SK-N-SH (cell line): ENCODE measurements at regions not wholly inside any gene's neighbourhood (a gene's known extent, or its start where the extent isn't known, plus 50 kb on each side); places are given as distances from the start of the nearest gene placed in this dataset.

ENCODE experiments used
- CTCF ChIA-PET: fragments of 300-600, 350-600 bp; formaldehyde crosslinking; extraction: SDS; loops from one replicate; lab custom pipeline; 2021; lab: Yijun Ruan, JAX
- POLR2A ChIA-PET: fragments of 350-600 bp; sonication (Branson Sonifier 250); formaldehyde crosslinking; extraction: SDS; loops from one replicate; lab custom pipeline; 2020; ENCODE audit warnings: antibody characterized with exemption, inconsistent platforms; lab: Yijun Ruan, JAX
- DNase-seq: peaks from one replicate; pipeline ENCODE4 v3.0.0; 2012
- H2AFZ ChIP-seq: fragments of 200-600 bp; sonication (generic); 2 replicates; pipeline ENCODE4 v1.8.1; 2016; ENCODE audit warnings: antibody characterized with exemption, mild to moderate bottlenecking, low read depth
- H3F3A ChIP-seq: fragments of 200-600 bp; sonication (generic); replicated peaks from 2 replicates; pipeline ENCODE3; 2016; ENCODE audit warnings: antibody characterized with exemption, mild to moderate bottlenecking; ENCODE audit not compliant: insufficient read depth
- H3K27ac ChIP-seq, 2 experiments: fragments of 200-500 bp in 1 of 2; fragments of 200-600 bp in 1 of 2; sonication (Bioruptor generic) in 1 of 2; sonication (generic), shearing (Covaris generic) in 1 of 2; 2 replicates each; pipeline versions ENCODE4 v1.5.1 to v1.6.1; 2014 to 2016; ENCODE audit warnings: low read depth in 2 of 2, inconsistent platforms in 1 of 2, low read length in 1 of 2, mild to moderate bottlenecking in 1 of 2, mixed read lengths in 1 of 2
- H3K27me3 ChIP-seq: fragments of 200-600 bp; sonication (generic), shearing (Covaris generic); 2 replicates; pipeline ENCODE4 v1.6.1; 2016; ENCODE audit warnings: mixed run types; ENCODE audit not compliant: insufficient read depth
- H3K36me3 ChIP-seq, 2 experiments: fragments of 200-500 bp in 1 of 2; fragments of 200-600 bp in 1 of 2; sonication (Bioruptor generic) in 1 of 2; sonication (generic) in 1 of 2; replicated peaks in 1 of 2; 2 replicates each; pipeline versions ENCODE3 to v1.5.1; 2014 to 2016; ENCODE audit warnings: low read length in 1 of 2, mild to moderate bottlenecking in 1 of 2; ENCODE audit not compliant: insufficient read depth in 2 of 2, control insufficient read depth in 1 of 2
- H3K4me1 ChIP-seq, 2 experiments: fragments of 200-500 bp in 1 of 2; fragments of 200-600 bp in 1 of 2; sonication (Bioruptor generic) in 1 of 2; sonication (generic), shearing (Covaris generic) in 1 of 2; 2 replicates each; pipeline versions ENCODE4 v1.5.1 to v1.6.1; 2014 to 2016; ENCODE audit warnings: low read depth in 1 of 2, low read length in 1 of 2, mixed run types in 1 of 2; ENCODE audit not compliant: insufficient read depth in 2 of 2, control insufficient read depth in 1 of 2
- H3K4me2 ChIP-seq: fragments of 200-600 bp; sonication (generic), shearing (Covaris generic); 2 replicates; pipeline ENCODE4 v1.6.1; 2017; ENCODE audit warnings: mixed run types
- H3K4me3 ChIP-seq, 2 experiments: fragments of 200-500 bp in 1 of 2; fragments of 200-600 bp in 1 of 2; sonication (Bioruptor generic) in 1 of 2; sonication (generic), shearing (Covaris generic) in 1 of 2; 2 replicates each; pipeline versions ENCODE4 v1.5.1 to v1.8.1; 2014 to 2016; ENCODE audit warnings: low read depth in 2 of 2, inconsistent platforms in 1 of 2, low read length in 1 of 2, mild to moderate bottlenecking in 1 of 2, mixed read lengths in 1 of 2, moderate library complexity in 1 of 2
- H3K79me2 ChIP-seq: fragments of 200-600 bp; sonication (generic); 2 replicates; pipeline ENCODE4 v1.8.1; 2017; ENCODE audit warnings: mild to moderate bottlenecking; ENCODE audit not compliant: insufficient read depth
- H3K9ac ChIP-seq: fragments of 200-600 bp; sonication (generic); 2 replicates; pipeline ENCODE4 v1.6.1; 2017; ENCODE audit warnings: mixed run types
- H3K9me2 ChIP-seq: fragments of 200-600 bp; sonication (generic); 2 replicates; pipeline ENCODE4 v1.6.1; 2017; ENCODE audit warnings: mixed run types
- H3K9me3 ChIP-seq: fragments of 200-600 bp; sonication (generic); 2 replicates; pipeline ENCODE4 v1.6.1; 2017; ENCODE audit warnings: mixed run types, mild to moderate bottlenecking, moderate library complexity
- H4K20me1 ChIP-seq: fragments of 200-600 bp; sonication (generic); 2 replicates; pipeline ENCODE4 v1.6.1; 2017; ENCODE audit warnings: mild to moderate bottlenecking, mixed run types; ENCODE audit not compliant: insufficient read depth
- CHD2 ChIP-seq: fragments of 150-350 bp; IDR thresholded peaks from 2 replicates; pipeline ENCODE4 v1.6.1; 2018; ENCODE audit warnings: low read length; ENCODE audit not compliant: partially characterized antibody
- FOXJ3 ChIP-seq: sonication (generic); formaldehyde crosslinking; IDR thresholded peaks from 2 replicates; pipeline ENCODE4 v1.5.1; 2020; ENCODE audit warnings: mild to moderate bottlenecking, missing genetic modification reagents
- GATA2 ChIP-seq: sonication (generic); formaldehyde crosslinking; IDR thresholded peaks from 2 replicates; pipeline ENCODE4 v1.5.0; 2020; ENCODE audit warnings: mild to moderate bottlenecking, missing genetic modification reagents
- NFIC ChIP-seq: IDR thresholded peaks from 2 replicates; pipeline ENCODE4 v1.4.0; 2012; ENCODE audit warnings: borderline replicate concordance
- POLR2AphosphoS5 ChIP-seq: IDR thresholded peaks from 2 replicates; pipeline ENCODE4 v1.6.1; 2012; ENCODE audit warnings: low read depth, low read length
- RAD21 ChIP-seq: IDR thresholded peaks from 2 replicates; pipeline ENCODE4 v1.6.1; 2012; ENCODE audit warnings: mild to moderate bottlenecking, low read length
- RFX5 ChIP-seq: IDR thresholded peaks from 2 replicates; pipeline ENCODE4 v1.6.1; 2012; ENCODE audit warnings: mild to moderate bottlenecking, improper control_type of control experiment, low read length
- RXRA ChIP-seq: IDR thresholded peaks from 2 replicates; pipeline ENCODE4 v1.4.0; 2012; ENCODE audit warnings: low read depth, mild to moderate bottlenecking, borderline replicate concordance
- TAF1 ChIP-seq: IDR thresholded peaks from 2 replicates; pipeline ENCODE4 v1.6.1; 2012; ENCODE audit warnings: low read depth, mild to moderate bottlenecking, low read length, moderate library complexity, borderline replicate concordance
- YY1 ChIP-seq: IDR thresholded peaks from 2 replicates; pipeline ENCODE4 v1.4.0; 2012; ENCODE audit warnings: low read depth, mild to moderate bottlenecking
- WGBS: methylation state at CpG from one replicate; pipeline ENCODE4 v1.1.6; 2017; ENCODE audit warnings: low lambda C conversion rate; 5-methylcytosine and 5-hydroxymethylcytosine counted together
- TF ChIP-seq, protein P1 (sequence below): IDR thresholded peaks from 2 replicates; pipeline ENCODE4; 2012
- TF ChIP-seq, protein P2 (sequence below): IDR thresholded peaks from 2 replicates; pipeline ENCODE4 v1.4.0; 2012; ENCODE audit warnings: low read depth

DNA sequence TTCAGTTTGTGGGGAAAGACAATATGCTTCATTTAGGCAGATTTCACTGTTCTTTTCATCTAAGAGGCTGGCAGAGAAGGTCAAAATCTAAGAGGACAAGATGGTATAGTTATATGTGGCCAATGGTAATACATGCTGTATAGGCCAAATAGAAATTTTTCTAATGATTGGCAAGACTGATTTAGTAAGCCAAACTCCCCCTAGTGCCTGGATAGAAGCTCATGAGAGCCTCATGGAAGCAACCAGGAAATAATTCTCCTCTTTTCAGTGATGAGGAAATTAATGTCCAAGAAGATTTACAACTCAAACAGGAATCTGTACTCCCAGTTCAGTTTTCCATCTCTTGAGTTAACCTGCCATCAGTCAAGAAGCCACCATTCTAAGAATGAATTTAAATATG lies 253.6 kb upstream of the PHF14 start (continued):
- TF ChIP-seq, protein P1, sequence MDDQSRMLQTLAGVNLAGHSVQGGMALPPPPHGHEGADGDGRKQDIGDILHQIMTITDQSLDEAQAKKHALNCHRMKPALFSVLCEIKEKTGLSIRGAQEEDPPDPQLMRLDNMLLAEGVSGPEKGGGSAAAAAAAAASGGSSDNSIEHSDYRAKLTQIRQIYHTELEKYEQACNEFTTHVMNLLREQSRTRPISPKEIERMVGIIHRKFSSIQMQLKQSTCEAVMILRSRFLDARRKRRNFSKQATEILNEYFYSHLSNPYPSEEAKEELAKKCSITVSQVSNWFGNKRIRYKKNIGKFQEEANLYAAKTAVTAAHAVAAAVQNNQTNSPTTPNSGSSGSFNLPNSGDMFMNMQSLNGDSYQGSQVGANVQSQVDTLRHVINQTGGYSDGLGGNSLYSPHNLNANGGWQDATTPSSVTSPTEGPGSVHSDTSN: no peak
- TF ChIP-seq GATA2 (CRISPR knock-in tag) (no peak), RXRA (no peak)

DNA sequence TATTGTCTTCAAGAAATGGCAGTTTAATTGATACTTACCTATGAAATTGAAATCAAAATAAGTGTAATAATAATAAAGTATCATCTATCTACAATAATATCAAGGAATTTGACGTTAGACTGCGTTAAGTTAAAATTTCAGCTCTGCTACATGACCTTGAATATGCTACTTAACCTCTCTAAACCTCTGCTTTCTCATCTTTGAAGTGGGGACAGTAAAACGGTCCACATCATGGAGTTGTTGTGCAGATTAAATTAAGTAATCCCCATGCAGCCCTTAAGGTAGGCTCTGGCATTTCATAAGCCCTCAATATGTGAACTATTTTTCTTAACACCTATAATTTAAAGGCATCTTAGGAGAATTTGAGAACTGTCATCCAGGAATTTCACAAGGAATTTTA lies 252.4 kb upstream of the PHF14 start:
- Histone ChIP-seq H3K79me2 (no peaks in the 10 kb centered on the region), H3K4me2 (no peak overlapping the region), H3K9ac (no peak overlapping the region), H2AFZ (no peak overlapping the region), H4K20me1 (no peaks in the 10 kb centered on the region), H3K9me2 (no peaks in the 10 kb centered on the region), H3K36me3 (no peaks in the 10 kb centered on the region), H3K27me3 (no peaks in the 10 kb centered on the region), H3K4me1 (no peaks in the 10 kb centered on the region), H3K27ac (no peak overlapping the region), H3F3A (no peaks in the 10 kb centered on the region), H3K9me3 (no peaks in the 10 kb centered on the region), H3K4me3 (no peak overlapping the region)
- CTCF ChIA-PET: interaction anchor here (1.2 to 1.6 kb wide), 2 partner anchors 8 to 491 kb away, joined by 3 read pairs; no protein-coding TSS in a partner anchor
- DNase-seq: no peak
- no peak for TF ChIP-seq YY1
- TF ChIP-seq, protein P2, sequence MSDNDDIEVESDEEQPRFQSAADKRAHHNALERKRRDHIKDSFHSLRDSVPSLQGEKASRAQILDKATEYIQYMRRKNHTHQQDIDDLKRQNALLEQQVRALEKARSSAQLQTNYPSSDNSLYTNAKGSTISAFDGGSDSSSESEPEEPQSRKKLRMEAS: no peak
- POLR2A ChIA-PET: no interaction called here
- 27% methylated on average over 3 of the region's 3 CpGs for WGBS

DNA sequence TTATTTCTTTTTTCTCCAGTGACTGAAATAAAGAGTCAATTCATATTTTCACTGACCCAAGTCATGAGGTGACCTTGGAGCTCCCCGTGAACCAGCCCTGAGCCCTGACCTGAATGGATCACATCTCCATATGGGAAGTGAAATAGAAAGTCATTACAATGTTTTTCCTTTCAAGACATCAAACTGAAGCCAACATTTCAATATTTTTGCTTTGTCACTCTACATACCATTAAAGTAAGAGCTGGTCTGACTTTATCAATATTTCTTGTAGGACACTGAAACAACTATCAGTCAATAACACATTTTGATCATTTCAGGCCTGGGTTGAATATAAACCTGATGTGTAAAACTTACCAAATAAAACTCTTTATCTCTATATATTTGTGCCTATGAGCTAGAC lies 249.8 kb upstream of the PHF14 start:
- Histone ChIP-seq H3K4me3 (no peak overlapping the region), H3K9me3 (no peaks in the 10 kb centered on the region), H3K9ac (no peak overlapping the region), H4K20me1 (no peaks in the 10 kb centered on the region), H2AFZ (no peak overlapping the region)
- TF ChIP-seq RAD21: no peak
- TF ChIP-seq TAF1: no peak
- TF ChIP-seq RFX5: no peak
- TF ChIP-seq RXRA: no peak
- no peak for TF ChIP-seq NFIC
- TF ChIP-seq, all 33 proteins: peak for 0
- WGBS: 26% methylated on average over 1 of the region's 1 CpG
- no peak for DNase-seq
- ChIA-PET POLR2A (no interaction called here), CTCF (interaction anchor here (0.5 kb wide), 1 partner anchor 30 kb away, joined by 3 read pairs; no protein-coding TSS in a partner anchor)
- Histone ChIP-seq H3K9me2 (no peaks in the 10 kb centered on the region), H3K27me3 (no peaks in the 10 kb centered on the region), H3K79me2 (no peaks in the 10 kb centered on the region), H3K4me2 (no peak overlapping the region), H3K4me1 (no peaks in the 10 kb centered on the region), H3K36me3 (no peaks in the 10 kb centered on the region), H3K27ac (no peak overlapping the region), H3F3A (no peaks in the 10 kb centered on the region)

DNA sequence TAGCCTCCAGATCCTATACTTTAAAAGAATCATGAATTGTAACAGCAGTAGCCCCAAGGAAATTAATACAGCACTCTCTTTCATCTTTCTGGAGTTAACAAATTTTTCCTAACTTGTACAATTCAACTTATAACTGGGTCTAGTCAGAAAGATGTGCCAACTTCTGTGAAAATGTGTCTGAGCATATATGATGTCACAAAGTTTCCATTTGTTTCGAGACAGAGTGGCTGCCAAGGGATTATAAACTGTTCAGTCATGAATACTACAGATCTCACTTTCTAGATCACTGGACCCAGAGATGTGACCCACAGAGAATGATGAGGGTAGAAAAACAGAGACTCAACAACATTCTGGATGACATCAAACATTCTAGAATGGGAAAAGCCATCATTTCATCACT lies 249.2 kb upstream of the PHF14 start:
- no peak overlapping the region for H3K4me3 ChIP-seq
- no peak overlapping the region for H3K4me2 ChIP-seq
- H3K9ac ChIP-seq: no peak overlapping the region
- no peak for DNase-seq
- 5% methylated on average over 1 of the region's 1 CpG for WGBS
- H3K4me1 ChIP-seq: no peaks in the 10 kb centered on the region
- no peak for TF ChIP-seq FOXJ3 (CRISPR knock-in tag)
- no peak for TF ChIP-seq RFX5
- TF ChIP-seq POLR2AphosphoS5: no peak
- no peak for TF ChIP-seq CHD2
- H3K79me2 ChIP-seq: no peaks in the 10 kb centered on the region
- H3K36me3 ChIP-seq: no peaks in the 10 kb centered on the region
- H4K20me1 ChIP-seq: no peaks in the 10 kb centered on the region
- POLR2A ChIA-PET: no interaction called here
- H2AFZ ChIP-seq: no peak overlapping the region
- H3F3A ChIP-seq: no peaks in the 10 kb centered on the region
- CTCF ChIA-PET: no interaction called here
- H3K27me3 ChIP-seq: no peaks in the 10 kb centered on the region
- no peaks in the 10 kb centered on the region for H3K9me2 ChIP-seq
- H3K27ac ChIP-seq: no peak overlapping the region
- H3K9me3 ChIP-seq: no peaks in the 10 kb centered on the region
